GM21360 (cell line): ENCODE measurements at regions not wholly inside any gene's neighbourhood (a gene's known extent, or its start where the extent isn't known, plus 50 kb on each side); places are given as distances from the start of the nearest gene placed in this dataset.
"Not testable (repeated sequence)": the region's sequence is repeated elsewhere in the genome, so short reads cannot be mapped to it uniquely, and the experiment has no call there.

Experiments
- ATAC-seq: cut with Tn5 transposase; IDR thresholded peaks from one replicate; pipeline ENCODE4 v1.9.1; 2021; ENCODE audit warnings: mild to moderate bottlenecking, moderate library complexity; ENCODE audit not compliant: unreplicated experiment

GRCh38 chr3:4897765-4898453, 81.3 kb upstream of the BHLHE40 start:
- no peak for ATAC-seq

GRCh38 chr3:4898454-4899313, 80.6 kb upstream of the BHLHE40 start:
- peak; percentile 96 for ATAC-seq

GRCh38 chr3:4899710-4900109, 79.5 kb upstream of the BHLHE40 start:
- no peak for ATAC-seq

- ATAC-seq, result no peak
These were observed 78.9 kb upstream of the BHLHE40 start for GRCh38 chr3:4900298-4900697.

GRCh38 chr3:4904811-4905695, 74.2 kb upstream of the BHLHE40 start:
- no peak for ATAC-seq

GRCh38 chr3:4906107-4906621, 73.1 kb upstream of the BHLHE40 start:
- ATAC-seq, result no peak

- ATAC-seq, result no peak
These were observed 72.2 kb upstream of the BHLHE40 start for GRCh38 chr3:4907050-4907449.

GRCh38 chr3:4907643-4908432, 71.4 kb upstream of the BHLHE40 start:
- ATAC-seq, result no peak

GRCh38 chr3:4908433-4909156, 70.6 kb upstream of the BHLHE40 start:
- ATAC-seq, result no peak

GRCh38 chr3:4914464-4914863, 64.8 kb upstream of the BHLHE40 start:
- ATAC-seq, result no peak

- ATAC-seq, result not testable (repeated sequence)
These were observed 57.6 kb upstream of the BHLHE40 start for GRCh38 chr3:4921589-4921988.

GRCh38 chr3:4926892-4927291, 52.3 kb upstream of the BHLHE40 start:
- no peak for ATAC-seq

GRCh38 chr3:4928277-4928789, 50.9 kb upstream of the BHLHE40 start:
- no peak for ATAC-seq
